ENCODE measurements at regions not wholly inside any gene's neighbourhood (a gene's known extent, or its start where the extent isn't known, plus 50 kb on each side); places are given as distances from the start of the nearest gene placed in this dataset.

GRCh38 chr18:38948436-38948835 lies 1382.8 kb upstream of the CELF4 start (continued):
- TF ChIP-seq CHD2 (IDR thresholded peaks at IDR 0.05; ENCODE audit: low read length) (no peak), BCL11A (IDR thresholded peaks at IDR 0.05; ENCODE audit: low read depth in 2 of 2, low read length in 2 of 2) (no peak), USF2 (IDR thresholded peaks at IDR 0.05; ENCODE audit: low read length) (no peak), TEAD4 (IDR thresholded peaks at IDR 0.05; ENCODE audit: low read depth, low read length) (no peak), EZH2 (IDR thresholded peaks at IDR 0.05; ENCODE audit: low read depth, low read length, severe bottlenecking) (no peak)

Data from H1 (cell line).